ENCODE measurements at regions not wholly inside any gene's neighbourhood (a gene's known extent, or its start where the extent isn't known, plus 50 kb on each side); places are given as distances from the start of the nearest gene placed in this dataset.

DNA sequence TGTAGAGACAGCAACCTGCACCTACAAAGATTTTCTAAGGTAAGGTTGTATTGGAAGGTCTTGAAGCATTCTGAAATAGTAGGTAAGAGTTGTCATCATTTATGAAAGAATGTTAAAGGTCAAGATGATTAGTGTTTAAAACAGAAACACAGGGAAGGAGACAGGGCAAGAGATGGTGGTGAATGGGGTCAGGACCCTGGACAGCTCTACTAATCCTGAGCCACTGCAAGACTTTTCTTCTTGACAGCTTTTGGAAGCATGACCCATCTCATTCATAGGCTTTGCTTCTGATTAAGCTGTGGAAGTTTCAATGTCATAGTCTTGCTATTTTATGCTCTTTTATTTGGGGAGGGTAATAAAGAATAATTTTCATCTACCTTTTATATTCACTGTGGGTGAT lies 75.5 kb upstream of the CAND1 start:
- Histone ChIP-seq H3K36me3 (ENCODE audit: control insufficient read depth in 2 of 2, insufficient read depth in 2 of 2, low read length in 1 of 2) (no peaks in the 10 kb centered on the region), H3K9me3 (ENCODE audit: control insufficient read depth in 2 of 2, insufficient read depth in 1 of 2, low read length in 1 of 2) (no peaks in the 10 kb centered on the region), H3K27me3 (ENCODE audit: control insufficient read depth in 2 of 2, insufficient read depth in 1 of 2, low read length in 1 of 2) (no peaks in the 10 kb centered on the region), H3K4me3 (ENCODE audit: low read length in 2 of 2) (no peak overlapping the region), H3K4me1 (ENCODE audit: control insufficient read depth in 2 of 2, insufficient read depth in 2 of 2, low read length in 2 of 2) (no peaks in the 10 kb centered on the region), H3K27ac (ENCODE audit: low read depth in 1 of 2, low read length in 1 of 2) (no peak overlapping the region)
- DNase-seq (ENCODE audit: low read depth in 6 of 9, low spot score in 9 of 9), result peak in 6 of 9 donors; percentile 5 to 48 (median 13)

DNA sequence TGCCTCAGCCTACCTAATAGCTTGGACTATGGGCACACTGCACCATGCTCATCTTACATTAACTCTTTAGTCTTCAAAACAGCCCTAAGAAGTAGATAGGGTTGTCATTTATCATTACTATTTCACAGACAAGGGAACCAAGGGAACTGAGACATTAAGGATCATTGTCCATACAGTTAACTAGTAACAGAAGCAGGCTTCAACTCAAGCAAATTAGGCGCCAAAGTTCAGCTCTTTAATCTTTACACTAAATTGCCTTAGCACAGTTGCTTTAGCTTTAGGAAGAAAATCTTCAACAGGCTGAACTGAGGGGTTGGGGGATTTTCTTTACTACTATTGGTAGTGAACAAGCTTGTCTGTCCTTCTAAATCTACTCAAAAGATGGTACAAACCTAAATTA lies 68.8 kb upstream of the CAND1 start:
- WGBS, result 43% methylated on average over 1 of the region's 1 CpG

DNA sequence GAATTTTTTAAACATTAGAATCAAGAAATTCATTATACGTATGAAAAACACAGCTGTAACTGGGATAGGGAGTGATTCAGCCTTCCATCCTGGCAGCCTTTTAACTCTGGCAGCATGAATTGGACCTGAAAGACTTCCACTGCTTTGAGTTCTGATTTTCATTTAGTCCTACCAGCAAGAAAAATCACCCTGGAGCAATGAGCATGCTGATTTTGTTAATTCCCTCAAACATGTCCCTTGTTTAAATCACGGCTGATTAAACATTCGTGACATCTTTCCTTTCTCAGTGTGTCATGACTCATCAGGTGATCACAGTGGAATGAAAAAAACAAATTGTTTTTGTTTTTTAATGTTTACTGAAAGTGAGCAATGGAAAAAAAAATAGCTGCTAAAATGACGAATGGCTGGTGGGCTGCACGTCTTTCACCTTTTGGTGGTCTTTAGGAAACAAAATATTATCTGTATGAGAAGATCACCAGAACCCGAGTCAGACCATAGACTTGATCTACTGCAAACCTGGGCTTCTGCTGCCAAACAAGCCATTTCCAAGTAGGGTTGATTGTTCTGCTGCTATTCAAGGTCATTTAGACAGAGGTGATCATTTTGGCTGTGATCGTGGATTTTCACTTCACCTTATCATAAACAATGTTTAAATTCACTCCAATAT lies 67.0 kb upstream of the CAND1 start:
- 80% methylated on average over 7 of the region's 7 CpGs for WGBS
- Histone ChIP-seq H3K27me3 (ENCODE audit: control insufficient read depth in 2 of 2, insufficient read depth in 1 of 2, low read length in 1 of 2) (no peaks in the 10 kb centered on the region), H3K4me1 (ENCODE audit: control insufficient read depth in 2 of 2, insufficient read depth in 2 of 2, low read length in 2 of 2) (no peaks in the 10 kb centered on the region)

More for the DNA sequence above, 68.8 kb upstream of the CAND1 start:
- Histone ChIP-seq H3K4me3 (ENCODE audit: low read length in 2 of 2) (no peak overlapping the region), H3K27ac (ENCODE audit: low read depth in 1 of 2, low read length in 1 of 2) (no peak overlapping the region), H3K27me3 (ENCODE audit: control insufficient read depth in 2 of 2, insufficient read depth in 1 of 2, low read length in 1 of 2) (no peaks in the 10 kb centered on the region), H3K9me3 (ENCODE audit: control insufficient read depth in 2 of 2, insufficient read depth in 1 of 2, low read length in 1 of 2) (no peaks in the 10 kb centered on the region), H3K4me1 (ENCODE audit: control insufficient read depth in 2 of 2, insufficient read depth in 2 of 2, low read length in 2 of 2) (no peaks in the 10 kb centered on the region), H3K36me3 (ENCODE audit: control insufficient read depth in 2 of 2, insufficient read depth in 2 of 2, low read length in 1 of 2) (no peaks in the 10 kb centered on the region)
- DNase-seq (ENCODE audit: low read depth in 6 of 9, low spot score in 9 of 9), result no peak

DNA sequence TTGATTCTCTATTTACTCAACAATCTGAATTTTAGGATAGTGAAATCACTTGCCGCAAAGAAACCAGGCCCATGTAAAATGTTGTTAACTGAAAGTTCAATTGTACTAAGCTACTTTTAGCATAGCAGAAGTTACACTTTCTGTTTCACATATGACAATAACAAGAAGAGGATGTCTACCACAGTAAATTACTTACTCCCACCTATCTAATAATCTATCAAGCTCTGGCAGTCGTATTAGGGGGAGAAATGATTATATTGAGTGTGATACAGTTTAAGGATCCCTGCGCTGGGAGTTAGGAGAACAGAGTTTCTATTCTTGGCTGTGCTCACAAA lies 66.5 kb upstream of the CAND1 start:
- no peak for DNase-seq (ENCODE audit: low read depth in 6 of 9, low spot score in 9 of 9)
- H3K27me3 ChIP-seq (ENCODE audit: control insufficient read depth in 2 of 2, insufficient read depth in 1 of 2, low read length in 1 of 2), result no peaks in the 10 kb centered on the region
- H3K27ac ChIP-seq (ENCODE audit: low read depth in 1 of 2, low read length in 1 of 2), result no peak overlapping the region
- H3K36me3 ChIP-seq (ENCODE audit: control insufficient read depth in 2 of 2, insufficient read depth in 2 of 2, low read length in 1 of 2), result no peaks in the 10 kb centered on the region
- H3K9me3 ChIP-seq (ENCODE audit: control insufficient read depth in 2 of 2, insufficient read depth in 1 of 2, low read length in 1 of 2), result no peaks in the 10 kb centered on the region
- no peak overlapping the region for H3K4me3 ChIP-seq (ENCODE audit: low read length in 2 of 2)
- WGBS, result 89% methylated on average over 3 of the region's 3 CpGs
- no peaks in the 10 kb centered on the region for H3K4me1 ChIP-seq (ENCODE audit: control insufficient read depth in 2 of 2, insufficient read depth in 2 of 2, low read length in 2 of 2)

More for the DNA sequence above, 67.0 kb upstream of the CAND1 start:
- H3K9me3 ChIP-seq (ENCODE audit: control insufficient read depth in 2 of 2, insufficient read depth in 1 of 2, low read length in 1 of 2), result no peaks in the 10 kb centered on the region
- DNase-seq (ENCODE audit: low read depth in 6 of 9, low spot score in 9 of 9), result no peak
- H3K36me3 ChIP-seq (ENCODE audit: control insufficient read depth in 2 of 2, insufficient read depth in 2 of 2, low read length in 1 of 2), result no peaks in the 10 kb centered on the region
- H3K4me3 ChIP-seq (ENCODE audit: low read length in 2 of 2), result no peak overlapping the region
- H3K27ac ChIP-seq (ENCODE audit: low read depth in 1 of 2, low read length in 1 of 2), result no peak overlapping the region

DNA sequence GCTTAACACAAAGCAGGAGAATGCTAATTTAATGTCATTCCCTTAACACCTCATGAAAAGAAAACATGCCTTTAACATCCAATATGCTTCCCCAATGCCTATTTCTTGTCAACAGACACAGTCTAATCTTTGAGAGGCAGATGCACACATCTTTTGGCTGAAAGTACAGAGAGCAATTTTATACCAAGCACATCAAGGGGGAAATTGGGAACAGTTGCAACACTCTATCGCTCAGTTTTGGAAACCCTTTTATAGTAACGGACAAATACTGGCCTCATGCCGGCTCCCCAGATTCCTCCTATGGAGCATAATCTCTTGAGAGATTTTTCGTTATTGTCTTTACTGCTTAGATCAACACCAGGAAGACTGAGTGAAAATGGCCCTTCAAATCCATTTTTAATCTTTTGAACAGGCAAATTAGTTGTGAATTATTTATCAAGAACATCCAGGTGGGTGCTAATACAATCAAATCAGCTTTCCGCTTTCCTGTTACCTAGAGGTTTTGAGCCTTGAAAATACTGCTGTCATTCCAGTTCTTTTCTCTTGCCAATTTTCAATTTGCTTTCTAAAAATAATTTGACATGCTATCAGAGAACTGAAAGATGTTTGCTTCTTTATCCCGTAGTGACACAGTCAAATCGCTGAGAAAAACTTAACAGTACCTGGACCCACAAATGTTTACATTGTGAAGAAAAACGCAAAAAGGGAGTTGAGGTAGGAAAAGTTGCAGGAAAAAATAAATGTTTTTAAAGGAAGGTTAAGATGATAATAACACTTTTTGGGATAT lies 60.7 kb upstream of the CAND1 start:
- no peaks in the 10 kb centered on the region for H3K9me3 ChIP-seq (ENCODE audit: control insufficient read depth in 2 of 2, insufficient read depth in 1 of 2, low read length in 1 of 2)
- no peaks in the 10 kb centered on the region for H3K27me3 ChIP-seq (ENCODE audit: control insufficient read depth in 2 of 2, insufficient read depth in 1 of 2, low read length in 1 of 2)
- H3K4me1 ChIP-seq (ENCODE audit: control insufficient read depth in 2 of 2, insufficient read depth in 2 of 2, low read length in 2 of 2), result no peaks in the 10 kb centered on the region
- no peak overlapping the region for H3K4me3 ChIP-seq (ENCODE audit: low read length in 2 of 2)
- no peaks in the 10 kb centered on the region for H3K36me3 ChIP-seq (ENCODE audit: control insufficient read depth in 2 of 2, insufficient read depth in 2 of 2, low read length in 1 of 2)
- WGBS, result 86% methylated on average over 8 of the region's 8 CpGs
- H3K27ac ChIP-seq (ENCODE audit: low read depth in 1 of 2, low read length in 1 of 2), result no peak overlapping the region
- DNase-seq (ENCODE audit: low read depth in 6 of 9, low spot score in 9 of 9), result no peak

DNA sequence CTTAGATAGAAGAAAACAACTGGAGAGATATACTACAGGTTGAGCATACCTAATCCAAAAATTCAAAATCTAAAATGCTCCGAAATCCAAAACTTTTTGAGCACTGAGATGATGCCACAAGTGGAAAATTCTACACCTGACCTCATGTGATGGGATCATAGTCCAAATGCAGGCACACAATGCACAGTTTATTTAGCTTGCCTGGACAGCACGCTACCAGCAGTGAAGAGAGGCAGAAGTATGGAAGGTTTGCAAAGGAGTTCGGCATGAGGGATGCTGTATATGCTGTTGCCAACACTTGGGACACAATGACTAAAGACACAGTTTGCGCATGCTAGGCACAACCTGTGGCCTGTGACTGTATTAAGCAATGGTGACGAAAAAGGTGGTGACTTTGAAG lies 58.1 kb upstream of the CAND1 start:
- Histone ChIP-seq H3K4me3 (ENCODE audit: low read length in 2 of 2) (no peak overlapping the region), H3K27ac (ENCODE audit: low read depth in 1 of 2, low read length in 1 of 2) (no peak overlapping the region), H3K9me3 (ENCODE audit: control insufficient read depth in 2 of 2, insufficient read depth in 1 of 2, low read length in 1 of 2) (no peaks in the 10 kb centered on the region), H3K36me3 (ENCODE audit: control insufficient read depth in 2 of 2, insufficient read depth in 2 of 2, low read length in 1 of 2) (no peaks in the 10 kb centered on the region), H3K27me3 (ENCODE audit: control insufficient read depth in 2 of 2, insufficient read depth in 1 of 2, low read length in 1 of 2) (no peaks in the 10 kb centered on the region), H3K4me1 (ENCODE audit: control insufficient read depth in 2 of 2, insufficient read depth in 2 of 2, low read length in 2 of 2) (no peaks in the 10 kb centered on the region)
- 89% methylated on average over 5 of the region's 5 CpGs for WGBS
- no peak for DNase-seq (ENCODE audit: low read depth in 6 of 9, low spot score in 9 of 9)

DNA sequence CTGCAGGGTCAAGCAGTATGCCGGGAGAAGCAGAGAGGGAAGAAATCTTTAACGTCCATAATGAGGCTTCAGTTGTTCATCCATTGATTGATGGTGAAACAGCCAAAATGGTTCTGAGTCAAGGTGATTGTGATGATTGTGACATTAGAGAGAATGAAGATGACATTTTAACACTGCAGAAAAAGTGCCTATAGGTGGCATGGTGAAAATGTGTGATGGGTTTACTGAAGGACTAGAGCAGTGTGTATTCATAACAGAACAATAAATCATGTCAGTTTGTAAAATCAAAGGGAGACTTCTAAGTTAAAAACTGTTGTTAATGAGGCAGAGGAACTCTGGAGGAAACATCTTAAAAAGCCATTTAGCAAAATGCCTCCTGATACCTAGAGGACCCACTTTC lies 57.7 kb upstream of the CAND1 start:
- no peaks in the 10 kb centered on the region for H3K27me3 ChIP-seq (ENCODE audit: control insufficient read depth in 2 of 2, insufficient read depth in 1 of 2, low read length in 1 of 2)
- no peak overlapping the region for H3K27ac ChIP-seq (ENCODE audit: low read depth in 1 of 2, low read length in 1 of 2)
- WGBS, result 79% methylated on average over 2 of the region's 2 CpGs
- no peaks in the 10 kb centered on the region for H3K36me3 ChIP-seq (ENCODE audit: control insufficient read depth in 2 of 2, insufficient read depth in 2 of 2, low read length in 1 of 2)
- no peak overlapping the region for H3K4me3 ChIP-seq (ENCODE audit: low read length in 2 of 2)
- no peak for DNase-seq (ENCODE audit: low read depth in 6 of 9, low spot score in 9 of 9)
- no peaks in the 10 kb centered on the region for H3K9me3 ChIP-seq (ENCODE audit: control insufficient read depth in 2 of 2, insufficient read depth in 1 of 2, low read length in 1 of 2)
- no peaks in the 10 kb centered on the region for H3K4me1 ChIP-seq (ENCODE audit: control insufficient read depth in 2 of 2, insufficient read depth in 2 of 2, low read length in 2 of 2)

DNA sequence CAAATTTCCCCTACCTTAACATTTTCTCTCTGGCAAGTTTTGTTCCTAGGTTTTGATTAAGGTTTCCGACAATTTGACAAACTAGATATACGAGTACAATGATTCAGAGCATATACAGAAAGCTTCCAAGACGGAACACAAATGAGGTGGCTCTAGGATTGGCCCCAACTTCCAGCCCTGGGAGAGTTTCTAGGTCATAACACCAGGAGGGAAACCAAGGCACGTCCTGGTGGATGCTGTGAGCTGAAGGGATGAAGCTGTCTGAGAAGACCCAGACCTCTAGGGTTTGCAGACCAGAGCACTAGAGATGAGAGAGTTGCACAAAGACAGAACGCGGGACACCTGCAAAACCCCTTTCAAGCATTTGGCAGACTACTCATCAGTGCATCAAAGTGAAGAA lies 51.5 kb upstream of the CAND1 start:
- H3K4me3 ChIP-seq (ENCODE audit: low read length in 2 of 2), result no peak overlapping the region
- 87% methylated on average over 6 of the region's 6 CpGs for WGBS

More for the DNA sequence above, 51.5 kb upstream of the CAND1 start:
- no peak for DNase-seq (ENCODE audit: low read depth in 6 of 9, low spot score in 9 of 9)
- Histone ChIP-seq H3K4me1 (ENCODE audit: control insufficient read depth in 2 of 2, insufficient read depth in 2 of 2, low read length in 2 of 2) (no peaks in the 10 kb centered on the region), H3K27ac (ENCODE audit: low read depth in 1 of 2, low read length in 1 of 2) (no peak overlapping the region), H3K9me3 (ENCODE audit: control insufficient read depth in 2 of 2, insufficient read depth in 1 of 2, low read length in 1 of 2) (no peaks in the 10 kb centered on the region), H3K36me3 (ENCODE audit: control insufficient read depth in 2 of 2, insufficient read depth in 2 of 2, low read length in 1 of 2) (no peaks in the 10 kb centered on the region), H3K27me3 (ENCODE audit: control insufficient read depth in 2 of 2, insufficient read depth in 1 of 2, low read length in 1 of 2) (peaks cover 0 to 2% of the 10 kb centered on the region in 2 donors)

All from thymus (tissue), 11 donors.